ENCODE measurements at regions not wholly inside any gene's neighbourhood (a gene's known extent, or its start where the extent isn't known, plus 50 kb on each side); places are given as distances from the start of the nearest gene placed in this dataset.

- no CpG with 5 or more reads among the region's 10 CpGs for WGBS, 2 experiments (ENCODE audit: extremely low coverage in 2 of 2, insufficient read length in 1 of 2)
Observed at GRCh38 chr10:36087006-36088005, 445.2 kb upstream of the FZD8 start.

More at GRCh38 chr10:36087006-36088005, 445.2 kb upstream of the FZD8 start:
- no peaks in the 10 kb centered on the region for H3K4me1 ChIP-seq (ENCODE audit: control insufficient read depth, insufficient read depth, low read length)
- no peak overlapping the region for H3K9ac ChIP-seq (ENCODE audit: low read depth, low read length)
- H2BK120ac ChIP-seq (ENCODE audit: low read depth, low read length), result no peak overlapping the region
- in situ Hi-C loops (cut with MboI; ENCODE audit: low sequenced_read_pairs), result no loop called here
- CTCF ChIA-PET, result no interaction called here
- no peaks in the 10 kb centered on the region for H3K9me1 ChIP-seq (ENCODE audit: insufficient read depth, low read length)
- no peaks in the 10 kb centered on the region for H3K79me1 ChIP-seq (ENCODE audit: low read depth in 1 of 2, low read length in 2 of 2)
- dilution Hi-C loops (cut with HindIII; ENCODE audit: low sequenced_read_pairs, unreplicated experiment), result no loop called here
- H2BK5ac ChIP-seq (ENCODE audit: low read depth, low read length, poor library complexity, severe bottlenecking), result no peak overlapping the region
- BruUV-seq (replicated peaks), result no TSS peak
- no peaks in the 10 kb centered on the region for H3K36me3 ChIP-seq (ENCODE audit: control insufficient read depth, insufficient read depth, low read length)
- no peak overlapping the region for H3K27ac ChIP-seq (ENCODE audit: insufficient read depth, low read length)
- H3K23ac ChIP-seq (ENCODE audit: low read depth, low read length), result no peak overlapping the region
- no peak overlapping the region for H3K18ac ChIP-seq (ENCODE audit: low read depth, low read length)
- no peak overlapping the region for H2AFZ ChIP-seq (replicated peaks; ENCODE audit: low read length, poor library complexity)
- H4K8ac ChIP-seq (ENCODE audit: low read depth in 2 of 2, low read length in 2 of 2), result no peak overlapping the region
- H4K91ac ChIP-seq (ENCODE audit: insufficient read depth, low read depth, low read length), result no peak overlapping the region
- H3K4ac ChIP-seq (ENCODE audit: low read depth, low read length), result no peak overlapping the region
- TF ChIP-seq, protein P1, sequence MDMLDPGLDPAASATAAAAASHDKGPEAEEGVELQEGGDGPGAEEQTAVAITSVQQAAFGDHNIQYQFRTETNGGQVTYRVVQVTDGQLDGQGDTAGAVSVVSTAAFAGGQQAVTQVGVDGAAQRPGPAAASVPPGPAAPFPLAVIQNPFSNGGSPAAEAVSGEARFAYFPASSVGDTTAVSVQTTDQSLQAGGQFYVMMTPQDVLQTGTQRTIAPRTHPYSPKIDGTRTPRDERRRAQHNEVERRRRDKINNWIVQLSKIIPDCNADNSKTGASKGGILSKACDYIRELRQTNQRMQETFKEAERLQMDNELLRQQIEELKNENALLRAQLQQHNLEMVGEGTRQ (IDR thresholded peaks at IDR 0.05; ENCODE audit: low read depth, low read length), result no peak
- TF ChIP-seq RAD21 (IDR thresholded peaks at IDR 0.05; ENCODE audit: low read length) (no peak), RCOR1 (IDR thresholded peaks at IDR 0.05; ENCODE audit: insufficient replicate concordance, low read length) (no peak), MXI1 (IDR thresholded peaks at IDR 0.05; ENCODE audit: borderline replicate concordance, low read depth, low read length) (no peak)
- DNase-seq (no peak), ATAC-seq (ENCODE audit: low read depth) (no peak)
- H3K4me3 ChIP-seq (ENCODE audit: insufficient read depth, low read depth, low read length), result no peak overlapping the region
- intact Hi-C loops (cut with micrococcal nuclease), result no loop called here
- no peaks in the 10 kb centered on the region for H3K9me3 ChIP-seq (ENCODE audit: control insufficient read depth, insufficient read depth, low read length)
- no peak overlapping the region for H2AK5ac ChIP-seq (ENCODE audit: low read depth, low read length)
- H4K5ac ChIP-seq (ENCODE audit: low read depth, low read length), result no peak overlapping the region
- no peaks in the 10 kb centered on the region for H4K20me1 ChIP-seq (ENCODE audit: insufficient read depth, low read length)
- H3K56ac ChIP-seq (ENCODE audit: extremely low read depth, insufficient read depth, low read length), result no peak overlapping the region
- no peak overlapping the region for H2BK15ac ChIP-seq (ENCODE audit: low read depth, low read length)
- POLR2A ChIA-PET (ENCODE audit: unreplicated experiment), result no interaction called here
- no peak overlapping the region for H2AK9ac ChIP-seq (replicated peaks; ENCODE audit: low read depth, low read length, poor library complexity)
- no peak overlapping the region for H3K14ac ChIP-seq (replicated peaks; ENCODE audit: low read depth, low read length)
- no peak overlapping the region for H2BK20ac ChIP-seq (ENCODE audit: low read depth, low read length)
- H3K4me2 ChIP-seq (ENCODE audit: low read depth, low read length), result no peak overlapping the region
- H3K27me3 ChIP-seq (ENCODE audit: control insufficient read depth, insufficient read depth, low read length), result no peaks in the 10 kb centered on the region; the same call in 1 of the 2 replicates

Data from IMR-90 (cell line).